SK-N-SH treated with all-trans-retinoic acid at 6 μM for 48 hours (cell line): ENCODE measurements at regions not wholly inside any gene's neighbourhood (a gene's known extent, or its start where the extent isn't known, plus 50 kb on each side); places are given as distances from the start of the nearest gene placed in this dataset.

Experiments used
- BACH2 ChIP-seq: fragments of 250-450 bp; sonication (Bioruptor Pico); IDR thresholded peaks from 2 replicates; pipeline ENCODE4 v1.9.0; 2021; ENCODE audit warnings: mild to moderate bottlenecking, borderline replicate concordance
- GLIS3 ChIP-seq: fragments of 250-450 bp; sonication (Bioruptor Pico); IDR thresholded peaks from 2 replicates; pipeline ENCODE4 v1.5.0; 2020; ENCODE audit warnings: mild to moderate bottlenecking, moderate library complexity
- POU6F1 ChIP-seq: fragments of 250-450 bp; sonication (Bioruptor Pico); IDR thresholded peaks from 2 replicates; pipeline ENCODE4 v1.8.0; 2021; ENCODE audit warnings: low read depth, mild to moderate bottlenecking, moderate library complexity, borderline replicate concordance
- RARB ChIP-seq: fragments of 250-450 bp; sonication (Bioruptor Pico); IDR thresholded peaks from 2 replicates; pipeline ENCODE4 v1.8.0; 2021; ENCODE audit warnings: mild to moderate bottlenecking, moderate library complexity
- ZC3H10 ChIP-seq: fragments of 250-450 bp; sonication (Bioruptor Pico); IDR thresholded peaks from 2 replicates; pipeline ENCODE4 v1.5.1; 2021; ENCODE audit warnings: mild to moderate bottlenecking, moderate library complexity

GRCh38 chr4:43425206-43425605 is 532.7 kb downstream of the GRXCR1 start:
- TF ChIP-seq GLIS3 (no peak), ZC3H10 (no peak), POU6F1 (CRISPR knock-in tag) (no peak), RARB (no peak), BACH2 (CRISPR knock-in tag) (no peak)
